ENCODE measurements at regions not wholly inside any gene's neighbourhood (a gene's known extent, or its start where the extent isn't known, plus 50 kb on each side); places are given as distances from the start of the nearest gene placed in this dataset.

DNA sequence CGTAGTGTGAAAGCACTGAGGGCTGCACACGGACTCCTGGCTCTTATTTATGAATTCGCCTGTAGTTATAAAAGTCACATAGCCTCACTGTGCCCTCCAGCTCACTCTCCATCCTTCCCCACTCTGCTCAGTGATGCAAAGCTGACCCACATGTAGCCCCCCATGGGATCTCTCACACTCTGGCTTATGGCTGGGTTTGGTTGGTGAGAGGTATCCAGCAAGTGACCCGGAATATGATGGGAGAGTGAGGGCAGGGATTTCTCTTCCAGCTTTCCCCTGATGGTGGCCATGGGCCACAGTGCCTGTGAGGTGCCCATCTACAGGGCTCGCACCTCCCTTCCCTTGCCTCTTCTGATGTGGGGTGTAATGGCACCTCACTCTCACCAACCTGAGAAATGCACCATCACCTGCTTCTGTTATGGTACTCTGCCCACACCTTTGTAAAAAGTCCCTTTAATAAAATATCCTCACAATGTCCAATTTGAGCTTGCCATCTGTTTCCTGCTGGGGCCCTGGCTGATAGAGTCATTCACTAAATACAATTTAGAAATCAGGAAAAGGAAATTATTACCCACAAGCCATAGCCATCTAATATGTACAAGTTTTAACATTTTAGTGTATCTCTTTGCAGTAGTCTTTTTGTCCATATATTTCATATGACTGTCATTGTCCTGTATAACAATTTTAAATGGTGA lies 93.6 kb downstream of the SCN11A start:
- Histone ChIP-seq H4K20me1 (replicated peaks; ENCODE audit: control insufficient read depth, extremely low read depth, insufficient read depth, low read length) (no peaks in the 10 kb centered on the region), H3K4me2 (ENCODE audit: insufficient read depth, low read length) (no peak overlapping the region), H2AFZ (ENCODE audit: low read depth, low read length) (no peak overlapping the region), H3K9me3 (replicated peaks; ENCODE audit: control insufficient read depth, insufficient read depth, low read length) (no peaks in the 10 kb centered on the region), H3K27me3 (ENCODE audit: control insufficient read depth in 2 of 2, insufficient read depth in 2 of 2, low read length in 2 of 2) (no peaks in the 10 kb centered on the region), H3K27ac (ENCODE audit: insufficient read depth, low read depth, low read length) (no peak overlapping the region), H3K9me1 (replicated peaks; ENCODE audit: control insufficient read depth, extremely low read depth, insufficient read depth, low read length) (no peaks in the 10 kb centered on the region), H3K4me3 (replicated peaks in 1 of 3; ENCODE audit: insufficient read depth in 1 of 3, low read depth in 1 of 3, low read length in 3 of 3) (no peak overlapping the region), H3K4me1 (ENCODE audit: control insufficient read depth, extremely low read depth, insufficient read depth, low read length) (no peaks in the 10 kb centered on the region), H3K36me3 (ENCODE audit: control insufficient read depth in 2 of 2, extremely low read depth in 1 of 2, insufficient read depth in 2 of 2, low read length in 2 of 2) (no peaks in the 10 kb centered on the region), H3K79me2 (ENCODE audit: control insufficient read depth, insufficient read depth, low read length) (no peaks in the 10 kb centered on the region), H3K9ac (replicated peaks; ENCODE audit: extremely low read depth, insufficient read depth, low read length) (no peak overlapping the region)
- BruUV-seq (replicated peaks), result no TSS peak
- dilution Hi-C loops (cut with MboI; ENCODE audit: extremely low pct_ligation_motif_present, low sequenced_read_pairs), result no loop called here
- ChIA-PET CTCF (interaction anchor here (1.1 to 2.1 kb wide), 2 partner anchors 26 to 57 kb away, joined by 3 to 4 read pairs; no protein-coding TSS in a partner anchor), POLR2A (no interaction called here)
- intact Hi-C loops (cut with micrococcal nuclease), result no loop called here
- no peak for TF ChIP-seq MYC (IDR thresholded peaks at IDR 0.05; ENCODE audit: low read depth, low read length)
- no peak for TF ChIP-seq EZH2 (IDR thresholded peaks at IDR 0.05; ENCODE audit: borderline replicate concordance, low read depth, low read length, severe bottlenecking)
- no peak for TF ChIP-seq FOS (IDR thresholded peaks at IDR 0.05; ENCODE audit: borderline replicate concordance, insufficient read depth, low read length)
- TF ChIP-seq, protein P1, sequence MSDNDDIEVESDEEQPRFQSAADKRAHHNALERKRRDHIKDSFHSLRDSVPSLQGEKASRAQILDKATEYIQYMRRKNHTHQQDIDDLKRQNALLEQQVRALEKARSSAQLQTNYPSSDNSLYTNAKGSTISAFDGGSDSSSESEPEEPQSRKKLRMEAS (IDR thresholded peaks at IDR 0.05; ENCODE audit: insufficient read depth, insufficient read length), result no peak
- TF ChIP-seq GATA2 (IDR thresholded peaks at IDR 0.05; ENCODE audit: insufficient read depth, insufficient read length, low read depth, low read length), result no peak
- TF ChIP-seq, protein P2, sequence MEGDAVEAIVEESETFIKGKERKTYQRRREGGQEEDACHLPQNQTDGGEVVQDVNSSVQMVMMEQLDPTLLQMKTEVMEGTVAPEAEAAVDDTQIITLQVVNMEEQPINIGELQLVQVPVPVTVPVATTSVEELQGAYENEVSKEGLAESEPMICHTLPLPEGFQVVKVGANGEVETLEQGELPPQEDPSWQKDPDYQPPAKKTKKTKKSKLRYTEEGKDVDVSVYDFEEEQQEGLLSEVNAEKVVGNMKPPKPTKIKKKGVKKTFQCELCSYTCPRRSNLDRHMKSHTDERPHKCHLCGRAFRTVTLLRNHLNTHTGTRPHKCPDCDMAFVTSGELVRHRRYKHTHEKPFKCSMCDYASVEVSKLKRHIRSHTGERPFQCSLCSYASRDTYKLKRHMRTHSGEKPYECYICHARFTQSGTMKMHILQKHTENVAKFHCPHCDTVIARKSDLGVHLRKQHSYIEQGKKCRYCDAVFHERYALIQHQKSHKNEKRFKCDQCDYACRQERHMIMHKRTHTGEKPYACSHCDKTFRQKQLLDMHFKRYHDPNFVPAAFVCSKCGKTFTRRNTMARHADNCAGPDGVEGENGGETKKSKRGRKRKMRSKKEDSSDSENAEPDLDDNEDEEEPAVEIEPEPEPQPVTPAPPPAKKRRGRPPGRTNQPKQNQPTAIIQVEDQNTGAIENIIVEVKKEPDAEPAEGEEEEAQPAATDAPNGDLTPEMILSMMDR (IDR thresholded peaks at IDR 0.05; ENCODE audit: extremely low read depth in 1 of 2, insufficient read depth in 1 of 2, low read depth in 1 of 2, low read length in 2 of 2), result no peak
- TF ChIP-seq POLR2A (IDR thresholded peaks at IDR 0.05; ENCODE audit: low read depth, low read length), result no peak
- no peak for TF ChIP-seq POLR2AphosphoS5 (IDR thresholded peaks at IDR 0.05; ENCODE audit: insufficient read depth, low read depth, low read length)
- TF ChIP-seq JUN (IDR thresholded peaks at IDR 0.05; ENCODE audit: borderline replicate concordance, insufficient read depth, insufficient read length, low read depth), result no peak
- no peak for DNase-seq (ENCODE audit: low read depth, low spot score)
- FAIRE-seq, result no peak
